ENCODE measurements at regions not wholly inside any gene's neighbourhood (a gene's known extent, or its start where the extent isn't known, plus 50 kb on each side); places are given as distances from the start of the nearest gene placed in this dataset.

DNA sequence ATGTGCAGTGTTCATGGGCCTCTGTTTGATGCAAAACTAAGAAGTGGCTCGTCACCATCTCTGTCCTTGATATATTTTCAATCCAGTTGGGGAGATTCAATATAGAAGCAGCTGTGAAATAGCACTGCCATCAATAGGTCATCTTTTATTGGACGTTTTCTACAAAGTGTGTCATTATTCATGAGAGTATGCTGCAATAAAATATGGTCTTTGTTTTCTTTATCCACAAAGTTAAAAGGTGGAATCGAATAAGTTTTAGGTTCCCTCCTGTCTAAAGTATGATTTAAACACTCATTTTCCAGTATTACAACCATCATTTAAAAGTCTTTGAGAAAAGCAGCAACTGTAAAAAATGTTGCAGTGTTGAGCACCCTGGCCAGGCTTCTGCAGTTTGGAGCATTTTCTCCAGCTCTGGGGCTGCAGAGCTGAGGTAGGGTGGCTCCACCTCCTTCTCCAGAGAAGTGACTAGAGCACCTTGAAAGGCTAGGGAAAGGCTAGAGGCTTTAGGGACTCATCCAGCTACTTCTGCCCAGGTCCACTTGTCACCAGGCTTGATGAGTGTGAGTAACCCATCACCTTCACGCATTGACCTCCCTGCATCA, 56.5 kb upstream of the DNAH14 start:
- no peaks in the 10 kb centered on the region for H4K20me1 ChIP-seq (ENCODE audit: insufficient read depth)
- H2AFZ ChIP-seq (ENCODE audit: low read depth), result no peak overlapping the region
- no peak overlapping the region for H3K9ac ChIP-seq
- H3K79me2 ChIP-seq (ENCODE audit: insufficient read depth), result no peaks in the 10 kb centered on the region
- no peaks in the 10 kb centered on the region for H3K36me3 ChIP-seq (replicated peaks in 1 of 2; ENCODE audit: control insufficient read depth in 1 of 2, insufficient read depth in 2 of 2, low read length in 1 of 2)
- no peaks in the 10 kb centered on the region for H3K27me3 ChIP-seq (ENCODE audit: insufficient read depth)
- no peak for TF ChIP-seq RAD21 (IDR thresholded peaks at IDR 0.05; ENCODE audit: low read length)
- H3K9me3 ChIP-seq, result no peaks in the 10 kb centered on the region
- no peak overlapping the region for H3K27ac ChIP-seq (ENCODE audit: low read depth in 2 of 2, low read length in 1 of 2)
- H3K4me3 ChIP-seq (ENCODE audit: low read depth in 2 of 2, low read length in 1 of 2), result no peak overlapping the region
- no peak for DNase-seq
- ChIA-PET CTCF (interaction anchor here (2.3 to 3.4 kb wide), 2 partner anchors 50 to 359 kb away, joined by 6 to 12 read pairs; no protein-coding TSS in a partner anchor), POLR2A (no interaction called here)
- H3K4me2 ChIP-seq, result no peak overlapping the region
- H3K9me2 ChIP-seq, result no peaks in the 10 kb centered on the region
- 45% methylated on average over 4 of the region's 4 CpGs for WGBS (ENCODE audit: low lambda C conversion rate)
- no peaks in the 10 kb centered on the region for H3F3A ChIP-seq (replicated peaks; ENCODE audit: insufficient read depth)
- H3K4me1 ChIP-seq (ENCODE audit: control insufficient read depth in 1 of 2, insufficient read depth in 2 of 2, low read depth in 1 of 2, low read length in 1 of 2), result peaks cover 3 to 6% of the 10 kb centered on the region in 2 experiments; a peak in 3 of 4 replicates

DNA sequence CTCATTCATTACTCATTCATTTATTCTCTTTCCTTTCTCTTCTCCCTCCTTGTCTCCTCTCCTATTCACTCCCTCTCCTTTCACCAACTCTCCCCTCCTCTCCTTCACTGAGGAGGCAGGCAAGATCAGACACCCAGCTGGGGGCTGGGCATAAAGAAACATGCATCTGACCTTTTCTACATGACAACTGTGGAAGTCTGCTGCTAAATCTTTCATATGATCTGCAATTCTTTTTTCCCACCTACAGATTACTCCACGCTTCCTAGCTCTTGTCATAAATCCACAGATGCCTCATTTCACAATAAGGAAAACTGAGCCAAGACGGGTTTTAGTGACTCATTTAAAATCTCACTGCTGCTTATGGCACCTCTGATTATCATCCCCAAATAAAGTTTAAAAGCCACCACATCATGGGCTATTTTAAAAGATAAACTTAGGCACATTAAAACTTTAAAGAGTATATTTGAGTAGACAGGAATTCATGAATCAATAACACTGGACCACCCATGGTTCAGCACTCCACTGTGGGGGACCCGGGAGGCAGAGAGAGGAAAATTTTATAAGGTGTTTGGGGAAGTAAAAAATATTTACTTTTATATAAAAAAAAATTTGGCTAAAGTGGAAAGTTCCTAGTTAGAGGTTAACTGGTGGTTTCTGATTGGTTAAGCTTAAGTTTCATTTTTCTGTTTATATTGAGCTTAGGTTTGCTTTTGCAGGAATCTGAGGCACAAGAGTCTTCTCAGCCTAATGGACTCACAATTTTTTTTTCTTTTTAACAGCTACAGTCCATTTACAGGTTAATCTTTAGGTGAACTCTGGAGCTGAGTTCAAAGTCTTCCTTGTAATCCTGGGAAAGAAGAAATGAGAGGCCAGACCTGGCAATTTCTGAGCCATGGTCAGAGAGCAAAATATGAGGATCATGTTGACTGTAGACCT, 55.8 kb upstream of the DNAH14 start:
- H3K36me3 ChIP-seq (replicated peaks in 1 of 2; ENCODE audit: control insufficient read depth in 1 of 2, insufficient read depth in 2 of 2, low read length in 1 of 2), result no peaks in the 10 kb centered on the region
- no peaks in the 10 kb centered on the region for H3K79me2 ChIP-seq (ENCODE audit: insufficient read depth)
- no peak for DNase-seq
- H3K4me3 ChIP-seq (ENCODE audit: low read depth in 2 of 2, low read length in 1 of 2), result no peak overlapping the region
- no peaks in the 10 kb centered on the region for H4K20me1 ChIP-seq (ENCODE audit: insufficient read depth)
- no peaks in the 10 kb centered on the region for H3F3A ChIP-seq (replicated peaks; ENCODE audit: insufficient read depth)
- no peak overlapping the region for H2AFZ ChIP-seq (ENCODE audit: low read depth)
- CTCF ChIA-PET, result interaction anchor here (2.3 to 3.4 kb wide), 3 partner anchors 21 to 360 kb away, joined by 6 to 23 read pairs (median 12); no protein-coding TSS in a partner anchor
- H3K27me3 ChIP-seq (ENCODE audit: insufficient read depth), result no peaks in the 10 kb centered on the region
- WGBS (ENCODE audit: low lambda C conversion rate), result 20% methylated on average over 3 of the region's 3 CpGs
- POLR2A ChIA-PET, result no interaction called here
- H3K27ac ChIP-seq (ENCODE audit: low read depth in 2 of 2, low read length in 1 of 2), result no peak overlapping the region
- H3K9me3 ChIP-seq, result no peaks in the 10 kb centered on the region
- H3K9me2 ChIP-seq, result no peaks in the 10 kb centered on the region
- H3K9ac ChIP-seq, result no peak overlapping the region
- 0 out of 2 replicates have a peak overlapping the region, but pooled peaks have one; percentile 4 for H3K4me2 ChIP-seq
- H3K4me1 ChIP-seq (ENCODE audit: control insufficient read depth in 1 of 2, insufficient read depth in 2 of 2, low read depth in 1 of 2, low read length in 1 of 2), result peaks cover 3 to 6% of the 10 kb centered on the region in 2 experiments; a peak in 3 of 4 replicates
- TF ChIP-seq MXI1 (IDR thresholded peaks at IDR 0.05; ENCODE audit: low read depth, low read length) (no peak), USF1 (IDR thresholded peaks at IDR 0.05; ENCODE audit: borderline replicate concordance, low read depth) (no peak), TEAD4 (IDR thresholded peaks at IDR 0.05; ENCODE audit: borderline replicate concordance, insufficient read depth) (no peak), TAF1 (IDR thresholded peaks at IDR 0.05; ENCODE audit: borderline replicate concordance, low read depth, low read length) (no peak), GATA2 (CRISPR knock-in tag; IDR thresholded peaks at IDR 0.05) (no peak), FOSL2 (IDR thresholded peaks at IDR 0.05; ENCODE audit: borderline replicate concordance, low read depth) (peak; percentile 39; the same call in 1 of the 2 replicates), CTCF (IDR thresholded peaks at IDR 0.05) (no peak), CHD2 (IDR thresholded peaks at IDR 0.05; ENCODE audit: low read length, partially characterized antibody) (no peak), NRF1 (IDR thresholded peaks at IDR 0.05; ENCODE audit: low read depth, low read length) (no peak), RCOR1 (IDR thresholded peaks at IDR 0.05; ENCODE audit: low read length) (no peak), RFX5 (IDR thresholded peaks at IDR 0.05; ENCODE audit: low read length) (no peak), RAD21 (IDR thresholded peaks at IDR 0.05; ENCODE audit: low read length) (no peak), SIN3A (IDR thresholded peaks at IDR 0.05; ENCODE audit: borderline replicate concordance, low read depth, low read length) (no peak), RXRA (IDR thresholded peaks at IDR 0.05; ENCODE audit: borderline replicate concordance, low read depth) (no peak), JUND (IDR thresholded peaks at IDR 0.05) (peak; percentile 43; the same call in 1 of the 2 replicates), USF2 (IDR thresholded peaks at IDR 0.05; ENCODE audit: borderline replicate concordance, low read depth, low read length) (no peak), GABPA (IDR thresholded peaks at IDR 0.05; ENCODE audit: low read depth) (no peak)
- TF ChIP-seq, protein P1, sequence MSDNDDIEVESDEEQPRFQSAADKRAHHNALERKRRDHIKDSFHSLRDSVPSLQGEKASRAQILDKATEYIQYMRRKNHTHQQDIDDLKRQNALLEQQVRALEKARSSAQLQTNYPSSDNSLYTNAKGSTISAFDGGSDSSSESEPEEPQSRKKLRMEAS (IDR thresholded peaks at IDR 0.05; ENCODE audit: low read depth), result no peak
- TF ChIP-seq, protein P2, sequence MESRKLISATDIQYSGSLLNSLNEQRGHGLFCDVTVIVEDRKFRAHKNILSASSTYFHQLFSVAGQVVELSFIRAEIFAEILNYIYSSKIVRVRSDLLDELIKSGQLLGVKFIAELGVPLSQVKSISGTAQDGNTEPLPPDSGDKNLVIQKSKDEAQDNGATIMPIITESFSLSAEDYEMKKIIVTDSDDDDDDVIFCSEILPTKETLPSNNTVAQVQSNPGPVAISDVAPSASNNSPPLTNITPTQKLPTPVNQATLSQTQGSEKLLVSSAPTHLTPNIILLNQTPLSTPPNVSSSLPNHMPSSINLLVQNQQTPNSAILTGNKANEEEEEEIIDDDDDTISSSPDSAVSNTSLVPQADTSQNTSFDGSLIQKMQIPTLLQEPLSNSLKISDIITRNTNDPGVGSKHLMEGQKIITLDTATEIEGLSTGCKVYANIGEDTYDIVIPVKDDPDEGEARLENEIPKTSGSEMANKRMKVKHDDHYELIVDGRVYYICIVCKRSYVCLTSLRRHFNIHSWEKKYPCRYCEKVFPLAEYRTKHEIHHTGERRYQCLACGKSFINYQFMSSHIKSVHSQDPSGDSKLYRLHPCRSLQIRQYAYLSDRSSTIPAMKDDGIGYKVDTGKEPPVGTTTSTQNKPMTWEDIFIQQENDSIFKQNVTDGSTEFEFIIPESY (IDR thresholded peaks at IDR 0.05; ENCODE audit: borderline replicate concordance, low read depth), result no peak

Data from SK-N-SH (cell line).